Mucosa of rectum (tissue), 2 donors: ENCODE measurements at regions not wholly inside any gene's neighbourhood (a gene's known extent, or its start where the extent isn't known, plus 50 kb on each side); places are given as distances from the start of the nearest gene placed in this dataset.

Source experiments
- H3K27ac ChIP-seq, 2 donors: one replicate each; pipeline ENCODE4 v1.7.0; 2013; ENCODE audit warnings: inconsistent platforms in 2 of 2, low read depth in 2 of 2, low read length in 2 of 2
- H3K27me3 ChIP-seq, 2 donors: one replicate each; pipeline ENCODE4 v1.7.0; 2013; ENCODE audit warnings: low read length in 2 of 2; ENCODE audit not compliant: control insufficient read depth in 2 of 2, insufficient read depth in 2 of 2
- H3K36me3 ChIP-seq, 2 donors: one replicate each; pipeline ENCODE4 v1.7.0; 2013; ENCODE audit warnings: low read length in 2 of 2; ENCODE audit not compliant: control insufficient read depth in 2 of 2, insufficient read depth in 2 of 2
- H3K4me1 ChIP-seq, 2 donors: one replicate each; pipeline ENCODE4 v1.7.0; 2013; ENCODE audit warnings: low read length in 2 of 2, mild to moderate bottlenecking in 1 of 2; ENCODE audit not compliant: control insufficient read depth in 2 of 2, insufficient read depth in 2 of 2
- H3K4me3 ChIP-seq, 2 donors: one replicate each; pipeline ENCODE4 v1.7.0; 2013; ENCODE audit warnings: low read length in 2 of 2
- H3K9ac ChIP-seq, 2 donors: one replicate each; pipeline ENCODE4 v1.7.0; 2013; ENCODE audit warnings: low read length in 2 of 2, low read depth in 1 of 2, mild to moderate bottlenecking in 1 of 2
- H3K9me3 ChIP-seq, 2 donors: one replicate each; pipeline ENCODE4 v1.7.0; 2013; ENCODE audit warnings: low read length in 2 of 2; ENCODE audit not compliant: control insufficient read depth in 2 of 2
- donor health status: healthy.
- donor health status: Normal muscosa, but diverticular disease.

DNA sequence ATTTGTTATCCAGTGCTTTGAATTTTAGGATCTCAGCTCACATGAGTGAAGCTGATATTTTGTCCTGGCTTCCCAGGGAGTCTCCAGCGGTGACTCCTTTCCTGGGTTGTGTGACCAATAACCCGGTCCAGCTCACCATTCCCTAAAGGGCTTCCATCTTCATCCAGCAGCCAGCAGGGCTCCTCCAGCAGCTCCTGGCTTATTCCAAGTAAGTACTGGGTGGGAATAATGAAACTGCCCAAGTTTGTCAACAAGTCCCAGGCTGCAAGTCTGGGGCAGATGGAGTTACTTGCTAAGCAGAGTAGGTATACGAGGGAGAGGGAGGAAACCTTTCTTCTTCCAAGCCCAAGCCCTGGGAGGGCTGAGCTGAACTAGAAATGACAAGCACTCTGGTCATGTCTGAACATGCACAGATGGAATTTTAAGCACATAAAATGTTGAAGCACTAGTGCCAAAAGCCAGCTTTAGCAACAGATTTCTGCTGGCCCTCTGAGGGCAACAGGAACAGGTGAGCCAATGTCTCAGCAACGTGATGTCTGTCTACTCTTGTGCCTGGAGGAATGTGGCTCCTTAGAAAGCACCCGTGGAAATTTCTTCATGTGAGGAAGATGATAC, 153.7 kb upstream of the DAPK1 start:
- no peak overlapping the region for H3K4me3 ChIP-seq
- no peaks in the 10 kb centered on the region for H3K9me3 ChIP-seq
- H3K27ac ChIP-seq, result no peak overlapping the region
- H3K27me3 ChIP-seq, result no peaks in the 10 kb centered on the region
- no peaks in the 10 kb centered on the region for H3K4me1 ChIP-seq
- H3K36me3 ChIP-seq, result no peaks in the 10 kb centered on the region
- no peak overlapping the region for H3K9ac ChIP-seq

DNA sequence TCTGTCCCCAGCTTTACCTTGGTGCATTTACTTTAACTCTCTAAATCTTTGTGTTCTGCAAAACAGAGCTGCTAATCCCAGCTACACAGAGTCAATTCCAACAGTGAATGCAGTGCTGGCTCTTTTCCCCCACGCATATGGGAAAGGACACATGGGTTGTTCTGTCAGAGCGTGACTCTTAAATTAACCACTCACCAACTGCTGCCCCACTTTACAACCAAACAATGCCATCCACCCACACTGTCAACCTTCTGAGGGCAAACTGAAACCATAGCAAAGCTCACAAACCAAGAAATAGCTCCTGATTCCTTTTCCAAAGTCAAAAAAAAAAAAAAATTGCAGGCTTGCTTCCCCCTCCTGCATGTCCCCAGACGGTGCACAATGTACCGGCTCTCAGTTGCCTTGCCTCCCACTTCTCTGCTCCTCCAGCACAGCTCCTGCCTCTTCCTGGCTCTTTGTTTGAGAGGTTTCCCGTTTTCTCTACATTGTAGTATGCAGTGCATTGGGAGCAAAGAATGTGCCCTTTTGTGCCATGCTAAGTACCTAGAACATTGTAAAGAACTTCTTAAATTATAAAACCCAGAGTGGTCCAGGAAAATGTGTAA, 151.5 kb upstream of the DAPK1 start:
- H3K4me1 ChIP-seq, result no peaks in the 10 kb centered on the region

DNA sequence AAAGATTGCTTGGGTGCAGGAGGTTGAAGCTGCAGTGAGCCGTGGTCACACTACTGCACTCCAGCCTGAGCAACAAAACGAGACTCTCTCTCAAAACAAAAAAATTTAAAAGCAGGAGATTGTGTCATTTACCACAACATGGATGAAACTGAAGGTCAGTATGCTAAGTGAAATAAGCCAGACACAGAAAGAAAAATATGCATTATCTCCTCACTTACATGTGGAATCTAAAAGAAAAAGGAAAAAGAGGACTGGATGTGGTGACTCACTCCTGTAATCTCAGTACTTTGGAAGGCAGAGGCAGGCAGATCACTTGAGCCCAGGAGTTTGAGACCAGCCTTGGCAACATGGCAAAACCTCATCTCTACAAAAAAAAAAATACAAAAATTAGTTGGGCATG, 146.8 kb upstream of the DAPK1 start:
- H3K27me3 ChIP-seq, result no peaks in the 10 kb centered on the region
- H3K9me3 ChIP-seq, result no peaks in the 10 kb centered on the region
- H3K36me3 ChIP-seq, result no peaks in the 10 kb centered on the region

More for the DNA sequence above, 151.5 kb upstream of the DAPK1 start:
- Histone ChIP-seq H3K9me3 (no peaks in the 10 kb centered on the region), H3K36me3 (no peaks in the 10 kb centered on the region), H3K27me3 (no peaks in the 10 kb centered on the region), H3K4me3 (no peak overlapping the region), H3K9ac (no peak overlapping the region), H3K27ac (no peak overlapping the region)

DNA sequence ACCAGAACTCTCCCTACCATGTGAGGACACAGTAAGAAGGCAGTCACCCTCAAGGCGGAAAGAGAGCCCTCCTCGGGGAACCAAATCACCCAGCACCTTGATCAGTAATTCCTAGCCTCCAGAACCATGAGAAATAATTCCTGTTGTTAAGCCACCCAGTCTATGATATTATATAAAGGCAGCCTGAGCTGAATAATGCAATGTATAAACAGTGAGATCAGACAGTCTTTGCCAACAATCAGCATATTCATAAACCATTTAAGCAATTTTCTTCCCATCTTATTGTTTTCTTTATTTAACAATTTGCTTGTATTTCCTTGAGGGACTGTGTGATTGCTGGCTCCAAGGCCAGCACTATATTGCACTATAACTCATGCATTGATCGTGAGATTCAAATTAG, 144.4 kb upstream of the DAPK1 start:
- Histone ChIP-seq H3K27ac (no peak overlapping the region), H3K27me3 (no peaks in the 10 kb centered on the region), H3K4me3 (no peak overlapping the region), H3K36me3 (no peaks in the 10 kb centered on the region), H3K9me3 (no peaks in the 10 kb centered on the region), H3K9ac (no peak overlapping the region), H3K4me1 (no peaks in the 10 kb centered on the region)

More for the DNA sequence above, 146.8 kb upstream of the DAPK1 start:
- H3K4me3 ChIP-seq, result no peak overlapping the region
- no peak overlapping the region for H3K27ac ChIP-seq
- H3K9ac ChIP-seq, result no peak overlapping the region
- H3K4me1 ChIP-seq, result no peaks in the 10 kb centered on the region

DNA sequence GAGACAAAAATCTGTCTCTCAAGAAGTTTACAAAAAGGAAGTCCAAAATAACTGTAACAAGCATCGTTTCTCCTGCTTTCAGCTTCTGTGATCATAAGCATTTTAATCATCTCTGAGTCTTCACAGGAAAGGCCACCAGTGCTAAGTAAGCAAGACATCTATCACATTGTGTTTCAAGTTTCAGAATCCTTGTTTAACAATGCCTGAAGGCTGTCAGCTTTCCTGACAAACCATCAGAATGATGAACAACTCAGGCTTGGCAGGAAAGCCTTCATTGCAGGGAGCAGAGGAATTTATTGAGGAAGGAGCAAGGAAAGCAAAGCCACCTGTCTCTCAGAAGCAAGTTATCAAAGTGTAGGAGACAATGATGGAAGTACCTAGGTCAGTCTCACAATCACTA, 143.5 kb upstream of the DAPK1 start:
- H3K9me3 ChIP-seq, result no peaks in the 10 kb centered on the region
- no peaks in the 10 kb centered on the region for H3K4me1 ChIP-seq
- no peaks in the 10 kb centered on the region for H3K27me3 ChIP-seq
- H3K27ac ChIP-seq, result no peak overlapping the region
- H3K36me3 ChIP-seq, result no peaks in the 10 kb centered on the region
- H3K4me3 ChIP-seq, result no peak overlapping the region
- no peak overlapping the region for H3K9ac ChIP-seq

DNA sequence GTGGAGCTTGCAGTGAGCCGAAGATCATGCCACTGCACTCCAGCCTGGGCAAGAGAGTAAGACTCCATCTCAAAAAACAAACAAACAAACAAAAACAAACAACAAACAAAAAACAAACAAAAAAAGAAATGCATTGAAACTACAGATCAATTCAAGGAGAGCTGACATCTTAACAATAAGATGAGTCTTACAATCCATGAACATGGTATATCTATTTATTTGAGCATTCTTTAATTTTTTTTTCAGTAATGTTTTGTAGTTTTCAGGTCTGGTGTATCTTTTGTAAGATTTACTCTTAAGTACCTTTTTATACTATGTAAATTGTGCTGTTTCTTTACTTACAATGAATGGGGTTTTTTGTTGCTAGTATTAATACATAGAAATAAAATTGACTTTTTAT, 140.1 kb upstream of the DAPK1 start:
- no peak overlapping the region for H3K9ac ChIP-seq
- H3K4me1 ChIP-seq, result no peaks in the 10 kb centered on the region
- H3K27me3 ChIP-seq, result no peaks in the 10 kb centered on the region
- no peak overlapping the region for H3K4me3 ChIP-seq
- H3K36me3 ChIP-seq, result no peaks in the 10 kb centered on the region
- H3K9me3 ChIP-seq, result no peaks in the 10 kb centered on the region
- no peak overlapping the region for H3K27ac ChIP-seq

DNA sequence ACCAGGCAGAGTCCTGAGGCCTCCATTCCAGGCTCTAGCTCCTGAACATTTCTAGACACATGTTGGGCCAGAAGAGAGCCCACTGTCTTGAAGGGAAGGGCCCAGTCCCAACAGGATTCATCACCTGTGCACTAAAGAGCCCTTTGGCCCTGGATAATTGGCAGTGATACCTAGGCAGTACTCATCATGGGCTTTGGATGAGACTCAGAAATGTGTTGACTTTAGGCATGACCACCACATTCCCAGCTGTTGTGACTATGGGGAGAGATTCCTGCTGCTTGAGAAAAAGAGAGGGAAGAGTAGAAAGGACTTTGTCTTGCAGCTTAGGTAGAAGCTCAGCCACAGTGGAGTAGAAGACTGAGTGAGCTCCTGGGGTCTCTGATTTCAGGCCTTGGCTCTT, 138.4 kb upstream of the DAPK1 start:
- no peaks in the 10 kb centered on the region for H3K9me3 ChIP-seq
- H3K4me1 ChIP-seq, result no peaks in the 10 kb centered on the region
- no peaks in the 10 kb centered on the region for H3K27me3 ChIP-seq
- H3K4me3 ChIP-seq, result no peak overlapping the region
- no peaks in the 10 kb centered on the region for H3K36me3 ChIP-seq
- no peak overlapping the region for H3K27ac ChIP-seq
- H3K9ac ChIP-seq, result no peak overlapping the region

DNA sequence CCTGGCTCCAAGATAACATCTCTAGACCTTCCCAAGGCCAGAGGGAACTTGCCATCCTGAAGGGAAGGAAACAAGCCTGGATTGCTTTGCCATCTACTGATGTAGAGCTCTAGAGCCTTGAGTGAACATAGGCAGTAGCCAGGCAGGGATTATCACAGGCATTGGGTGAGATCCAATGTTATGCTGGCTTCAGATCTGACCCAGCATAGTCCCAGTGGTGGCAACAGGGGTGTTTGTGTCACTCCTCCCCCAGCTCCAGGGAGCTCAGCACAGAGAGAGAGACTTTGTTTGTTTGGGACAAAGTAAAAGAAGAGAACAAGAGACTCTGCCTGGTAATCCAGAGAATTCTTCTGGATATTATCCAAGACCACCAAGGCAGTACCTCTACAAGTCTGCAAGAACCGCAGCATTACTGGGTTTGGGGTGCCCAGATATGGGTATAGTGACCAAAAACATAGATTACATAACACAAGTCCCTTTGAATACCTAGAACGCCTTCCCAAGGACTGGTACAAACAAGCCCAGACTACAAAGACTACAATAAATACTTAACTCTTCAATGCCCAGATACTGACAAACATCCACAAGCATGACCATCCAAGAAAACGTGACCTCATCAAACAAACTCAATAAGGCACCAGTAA, 137.6 kb upstream of the DAPK1 start:
- Histone ChIP-seq H3K27ac (no peak overlapping the region), H3K4me1 (no peaks in the 10 kb centered on the region)

DNA sequence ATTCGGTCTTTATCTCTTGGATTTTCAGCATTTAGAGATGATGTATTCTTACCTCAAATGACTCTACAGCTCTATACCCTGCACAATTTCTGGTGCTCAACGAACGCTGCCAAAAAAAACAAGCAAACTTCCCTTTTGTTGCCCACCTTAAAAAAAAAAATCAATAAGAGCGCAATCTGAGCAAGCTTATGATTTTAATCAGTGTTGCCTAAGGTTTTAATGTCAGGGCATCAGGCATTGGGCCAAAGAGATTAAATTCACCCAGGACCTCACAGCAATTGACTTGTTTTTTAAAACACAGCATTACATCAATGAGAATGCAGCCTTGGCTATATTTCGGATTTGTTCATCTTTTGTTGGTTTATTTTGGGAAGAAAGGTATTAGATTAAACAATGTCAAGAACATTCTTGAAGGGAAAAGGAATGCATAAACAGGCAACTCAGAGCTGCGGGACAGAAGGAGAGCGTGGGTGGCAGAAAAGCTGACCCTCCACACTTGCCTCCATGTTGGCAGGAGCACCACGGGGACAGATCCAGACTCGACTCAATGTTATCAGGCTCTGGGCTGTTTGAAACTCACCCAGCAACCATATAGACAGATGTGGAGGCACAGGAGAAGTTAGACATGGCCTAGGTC, 127.5 kb upstream of the DAPK1 start:
- Histone ChIP-seq H3K27ac (no peak overlapping the region), H3K27me3 (no peaks in the 10 kb centered on the region), H3K4me1 (no peaks in the 10 kb centered on the region), H3K9ac (no peak overlapping the region), H3K4me3 (no peak overlapping the region), H3K36me3 (no peaks in the 10 kb centered on the region), H3K9me3 (no peaks in the 10 kb centered on the region)

More for the DNA sequence above, 137.6 kb upstream of the DAPK1 start:
- Histone ChIP-seq H3K36me3 (no peaks in the 10 kb centered on the region), H3K9me3 (no peaks in the 10 kb centered on the region), H3K9ac (no peak overlapping the region), H3K4me3 (no peak overlapping the region), H3K27me3 (no peaks in the 10 kb centered on the region)

DNA sequence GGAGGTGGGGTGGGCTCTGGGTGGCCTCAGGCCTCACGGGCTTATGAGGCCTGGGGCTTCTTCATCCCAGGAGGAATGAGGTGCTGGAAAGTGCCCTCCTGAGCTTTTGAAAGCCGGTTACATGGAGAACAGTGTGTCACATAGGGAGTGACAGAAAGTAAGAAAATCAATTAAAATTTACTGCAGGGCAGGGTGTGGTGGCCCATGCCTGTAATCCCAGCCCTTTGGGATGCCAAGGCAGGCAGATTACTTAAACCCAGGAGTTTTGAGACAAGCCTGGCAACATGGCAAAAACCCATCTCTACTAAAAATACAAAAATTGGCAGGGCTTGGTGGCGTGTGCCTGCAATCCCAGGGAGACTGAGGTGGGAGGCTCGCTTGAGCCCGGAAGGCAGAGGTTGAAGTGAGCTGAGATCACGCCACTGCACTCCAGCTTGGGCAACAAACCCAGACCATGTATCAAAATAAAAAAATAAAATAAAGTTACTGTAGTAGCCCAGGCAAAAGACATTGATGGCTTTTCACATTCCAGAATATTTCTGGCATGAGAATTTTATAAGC, 125.8 kb upstream of the DAPK1 start:
- Histone ChIP-seq H3K9ac (no peak overlapping the region), H3K27me3 (no peaks in the 10 kb centered on the region), H3K4me1 (no peaks in the 10 kb centered on the region), H3K36me3 (no peaks in the 10 kb centered on the region), H3K4me3 (no peak overlapping the region), H3K27ac (no peak overlapping the region), H3K9me3 (no peaks in the 10 kb centered on the region)
